Nephron (organoid): ENCODE measurements at regions not wholly inside any gene's neighbourhood (a gene's known extent, or its start where the extent isn't known, plus 50 kb on each side); places are given as distances from the start of the nearest gene placed in this dataset.

Source experiments
- H3K27ac Mint-ChIP-seq, 3 experiments: 2 replicates each; pipeline ENCODE4 v1.8.0; 2020; ENCODE audit warnings: mixed read lengths in 3 of 3, mild to moderate bottlenecking in 2 of 3, moderate library complexity in 1 of 3
- H3K27me3 Mint-ChIP-seq: 2 replicates; pipeline ENCODE4 v1.8.0; 2021; ENCODE audit warnings: low read depth, mild to moderate bottlenecking, moderate library complexity, mixed read lengths
- H3K36me3 Mint-ChIP-seq: 2 replicates; pipeline ENCODE4 v1.8.0; 2020; ENCODE audit warnings: low read depth, mixed read lengths
- H3K4me1 Mint-ChIP-seq: 2 replicates; pipeline ENCODE4 v1.8.0; 2020; ENCODE audit warnings: mixed read lengths
- H3K4me3 Mint-ChIP-seq, 3 experiments: 2 replicates each; pipeline ENCODE4 v1.8.0; 2020; ENCODE audit warnings: mild to moderate bottlenecking in 3 of 3, mixed read lengths in 3 of 3, moderate library complexity in 2 of 3
- H3K9me3 Mint-ChIP-seq: 2 replicates; pipeline ENCODE4 v1.8.0; 2020; ENCODE audit warnings: mixed read lengths
- TF ChIP-seq, protein P1 (sequence below), 3 experiments: fragments of 200-600 bp; sonication (generic); IDR thresholded peaks; one replicate each; pipeline ENCODE4 v1.5.0; 2021; ENCODE audit warnings: antibody characterized with exemption in 3 of 3; ENCODE audit not compliant: unreplicated experiment in 3 of 3

DNA sequence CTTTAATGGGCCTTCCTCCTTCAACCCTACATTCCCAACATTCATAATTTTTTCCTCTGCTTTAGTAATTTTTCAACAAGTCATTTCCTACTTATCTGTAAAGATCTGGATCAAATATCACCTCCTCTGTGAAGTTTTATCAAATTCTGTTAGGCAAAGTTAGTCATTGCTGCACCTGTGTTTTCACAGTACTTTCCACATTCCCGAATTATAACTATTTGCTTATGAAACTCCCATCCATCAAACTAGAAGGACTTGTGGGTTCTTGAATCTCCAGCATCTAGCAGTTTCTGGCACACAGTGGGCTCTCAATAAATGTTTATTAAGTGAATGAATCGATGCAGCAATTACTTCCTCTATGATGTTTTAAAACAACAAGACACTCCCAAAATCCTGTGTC, 257.6 kb downstream of the HDGFL1 start:
- Mint-ChIP-seq H3K27ac (peak overlapping the region; percentile 81 to 95 (median 93)), H3K4me1 (peaks cover 34% of the 10 kb centered on the region), H3K27me3 (no peaks in the 10 kb centered on the region), H3K4me3 (no peak overlapping the region), H3K9me3 (no peaks in the 10 kb centered on the region), H3K36me3 (no peaks in the 10 kb centered on the region)
- TF ChIP-seq, protein P1, sequence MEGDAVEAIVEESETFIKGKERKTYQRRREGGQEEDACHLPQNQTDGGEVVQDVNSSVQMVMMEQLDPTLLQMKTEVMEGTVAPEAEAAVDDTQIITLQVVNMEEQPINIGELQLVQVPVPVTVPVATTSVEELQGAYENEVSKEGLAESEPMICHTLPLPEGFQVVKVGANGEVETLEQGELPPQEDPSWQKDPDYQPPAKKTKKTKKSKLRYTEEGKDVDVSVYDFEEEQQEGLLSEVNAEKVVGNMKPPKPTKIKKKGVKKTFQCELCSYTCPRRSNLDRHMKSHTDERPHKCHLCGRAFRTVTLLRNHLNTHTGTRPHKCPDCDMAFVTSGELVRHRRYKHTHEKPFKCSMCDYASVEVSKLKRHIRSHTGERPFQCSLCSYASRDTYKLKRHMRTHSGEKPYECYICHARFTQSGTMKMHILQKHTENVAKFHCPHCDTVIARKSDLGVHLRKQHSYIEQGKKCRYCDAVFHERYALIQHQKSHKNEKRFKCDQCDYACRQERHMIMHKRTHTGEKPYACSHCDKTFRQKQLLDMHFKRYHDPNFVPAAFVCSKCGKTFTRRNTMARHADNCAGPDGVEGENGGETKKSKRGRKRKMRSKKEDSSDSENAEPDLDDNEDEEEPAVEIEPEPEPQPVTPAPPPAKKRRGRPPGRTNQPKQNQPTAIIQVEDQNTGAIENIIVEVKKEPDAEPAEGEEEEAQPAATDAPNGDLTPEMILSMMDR (IDR thresholded peaks at IDR 0.05; ENCODE audit: unreplicated experiment in 3 of 3), result no peak

DNA sequence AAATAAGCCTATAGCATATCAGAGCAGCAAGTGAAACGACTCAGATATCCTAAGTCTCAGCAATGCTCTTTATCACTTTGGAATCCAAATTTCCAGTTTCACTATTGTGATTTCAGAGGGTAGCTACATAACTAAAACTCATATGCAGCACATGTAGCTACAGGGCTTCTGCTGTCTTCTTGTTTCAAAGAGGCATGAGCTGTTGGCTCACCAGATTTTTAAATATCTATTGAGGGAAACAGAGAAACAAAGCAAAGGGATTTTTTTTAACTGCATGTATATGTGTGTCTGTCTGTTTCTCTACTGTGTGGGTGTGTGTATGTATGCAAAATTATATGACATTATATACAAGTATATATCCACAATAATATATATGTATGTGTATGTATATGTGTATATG, 258.4 kb downstream of the HDGFL1 start:
- Mint-ChIP-seq H3K4me3 (no peak overlapping the region), H3K27ac (peak overlapping the region; percentile 93 to 95 (median 93)), H3K27me3 (no peaks in the 10 kb centered on the region), H3K4me1 (peaks cover 32% of the 10 kb centered on the region), H3K9me3 (peaks cover under 1% of the 10 kb centered on the region), H3K36me3 (no peaks in the 10 kb centered on the region)
- TF ChIP-seq, protein P1 (IDR thresholded peaks at IDR 0.05; ENCODE audit: unreplicated experiment in 3 of 3), result no peak

- Mint-ChIP-seq H3K27ac (peak overlapping the region; percentile 93 to 95 (median 93)), H3K4me1 (peaks cover 32% of the 10 kb centered on the region), H3K9me3 (peaks cover 2% of the 10 kb centered on the region), H3K36me3 (no peaks in the 10 kb centered on the region), H3K4me3 (peak overlapping the region; percentile 11 to 22 (median 22)), H3K27me3 (no peaks in the 10 kb centered on the region)
- TF ChIP-seq, protein P1 (IDR thresholded peaks at IDR 0.05; ENCODE audit: unreplicated experiment in 3 of 3), result peak; percentile 62 to 82 (median 70)
Observed at GRCh38 chr6:22828179-22829062, 259.1 kb downstream of the HDGFL1 start.

DNA sequence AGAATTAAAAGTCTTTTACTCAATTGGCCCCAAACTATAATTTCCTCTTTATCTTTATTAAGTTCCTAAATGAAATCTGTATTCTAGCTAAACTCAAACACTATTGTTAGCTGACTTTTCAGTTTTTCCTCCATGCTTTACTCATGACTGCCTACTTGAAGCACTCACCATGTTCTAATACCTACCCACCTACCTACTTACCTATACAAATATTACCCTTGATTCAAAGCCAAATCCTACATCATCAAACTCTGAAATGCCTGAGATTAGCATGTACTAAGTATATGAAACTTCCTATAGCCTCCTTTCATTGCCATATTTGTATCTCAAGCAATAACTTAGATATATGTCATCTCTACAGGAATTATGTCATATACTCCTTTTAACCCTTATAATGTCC, 259.7 kb downstream of the HDGFL1 start:
- H3K4me3 Mint-ChIP-seq, result no peak overlapping the region
- no peaks in the 10 kb centered on the region for H3K27me3 Mint-ChIP-seq
- H3K4me1 Mint-ChIP-seq, result peaks cover 32% of the 10 kb centered on the region
- TF ChIP-seq, protein P1 (IDR thresholded peaks at IDR 0.05; ENCODE audit: unreplicated experiment in 3 of 3), result no peak
- peaks cover 5% of the 10 kb centered on the region for H3K9me3 Mint-ChIP-seq
- H3K36me3 Mint-ChIP-seq, result no peaks in the 10 kb centered on the region
- H3K27ac Mint-ChIP-seq, result peak overlapping the region; percentile 93 to 95 (median 93)

DNA sequence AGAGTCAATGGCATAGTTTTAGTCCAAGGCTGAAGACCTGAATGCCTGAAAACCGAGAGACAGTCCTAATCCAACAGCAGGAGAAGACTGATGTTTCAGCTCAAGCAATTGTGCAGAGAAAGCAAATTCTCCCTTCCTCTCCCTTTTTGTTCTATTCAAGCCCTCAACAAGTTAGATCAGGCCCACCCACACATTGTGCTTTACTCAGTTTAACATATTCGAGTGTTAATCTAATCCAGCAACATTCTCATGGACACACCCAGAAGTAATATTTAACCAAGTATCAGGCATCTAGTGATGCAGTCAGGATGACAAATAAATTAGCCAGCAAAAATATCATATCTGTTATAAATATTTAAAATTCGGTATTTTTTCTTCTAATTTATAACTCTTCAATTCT, 261.1 kb downstream of the HDGFL1 start:
- H3K36me3 Mint-ChIP-seq, result peaks cover 8% of the 10 kb centered on the region
- H3K4me3 Mint-ChIP-seq, result no peak overlapping the region
- no peaks in the 10 kb centered on the region for H3K27me3 Mint-ChIP-seq
- H3K9me3 Mint-ChIP-seq, result peaks cover 13% of the 10 kb centered on the region
- peaks cover 32% of the 10 kb centered on the region for H3K4me1 Mint-ChIP-seq
- H3K27ac Mint-ChIP-seq, result peak overlapping the region in 2 of 3 experiments; percentile 36 to 57
- TF ChIP-seq, protein P1 (IDR thresholded peaks at IDR 0.05; ENCODE audit: unreplicated experiment in 3 of 3), result no peak

DNA sequence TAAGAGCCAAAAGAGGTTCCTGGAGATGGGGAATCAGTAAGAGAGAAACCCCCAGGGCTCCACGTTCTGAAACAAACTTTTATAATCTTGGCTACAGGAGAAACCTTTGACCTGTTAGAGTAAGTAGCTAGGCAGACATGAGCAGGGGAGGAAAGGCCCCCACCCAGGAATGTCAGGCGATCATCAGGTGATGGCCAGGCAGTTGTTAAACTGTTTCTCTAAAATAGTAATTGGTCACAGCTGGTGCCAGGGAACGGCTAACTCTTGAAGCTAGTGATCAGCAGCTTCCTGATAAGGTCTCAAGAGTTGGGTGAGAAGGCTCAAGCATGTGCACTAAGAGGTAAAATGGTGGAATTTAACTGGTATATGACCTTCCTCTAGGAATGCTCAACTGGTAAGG, 263.8 kb downstream of the HDGFL1 start:
- no peak overlapping the region for H3K4me3 Mint-ChIP-seq
- TF ChIP-seq, protein P1 (IDR thresholded peaks at IDR 0.05; ENCODE audit: unreplicated experiment in 3 of 3), result no peak
- peaks cover 12% of the 10 kb centered on the region for H3K4me1 Mint-ChIP-seq
- H3K27me3 Mint-ChIP-seq, result no peaks in the 10 kb centered on the region
- H3K9me3 Mint-ChIP-seq, result peaks cover 15% of the 10 kb centered on the region
- peaks cover 11% of the 10 kb centered on the region for H3K36me3 Mint-ChIP-seq
- H3K27ac Mint-ChIP-seq, result no peak overlapping the region
